NOMO-1 treated with dmso at 0.1 percent for 144 hours (cell line): ENCODE measurements at regions not wholly inside any gene's neighbourhood (a gene's known extent, or its start where the extent isn't known, plus 50 kb on each side); places are given as distances from the start of the nearest gene placed in this dataset.

Source experiments
- DNase-seq: peaks from one replicate; lab custom pipeline; 2025; ENCODE audit not compliant: unreplicated experiment; lab: John Stamatoyannopoulos, UW

DNA sequence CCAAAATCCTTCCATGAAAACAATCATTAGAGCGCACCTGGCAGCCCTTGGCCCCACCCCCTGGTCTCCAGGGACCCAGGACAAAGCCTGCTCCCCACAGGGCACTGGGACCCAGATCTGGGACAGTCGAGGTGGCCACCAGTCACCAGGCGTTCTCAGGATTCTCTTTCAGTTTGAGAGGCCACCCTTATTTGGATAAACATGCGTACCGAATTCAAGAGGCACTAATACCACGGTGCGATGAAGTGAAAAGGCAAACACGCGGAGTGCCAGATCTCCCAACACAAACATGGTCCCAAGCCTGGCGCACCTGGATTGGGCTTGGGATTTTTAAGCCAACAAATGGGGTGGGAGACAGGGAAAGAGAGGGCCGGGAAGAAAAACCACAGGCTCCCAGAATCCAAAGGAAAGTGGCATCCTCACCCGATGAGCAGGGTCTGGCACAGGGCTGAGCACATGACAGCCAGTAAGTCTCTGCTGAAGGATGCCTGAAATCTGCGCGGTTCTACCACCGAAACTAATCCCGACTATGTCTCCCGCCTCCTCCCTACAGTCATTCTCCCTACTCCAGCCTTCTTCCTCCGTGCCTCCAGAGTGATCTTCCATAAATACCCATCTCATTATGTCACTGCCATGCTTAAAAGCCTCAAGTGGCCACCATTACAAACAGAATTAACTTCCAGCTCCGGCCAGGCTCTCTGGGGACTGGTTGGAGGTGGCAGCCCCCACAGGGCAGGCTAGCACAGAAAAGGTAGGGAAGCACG, 60.9 kb upstream of the KLHL29 start:
- DNase-seq = no peak

GRCh38 chr2:23326330-23326729, 58.6 kb upstream of the KLHL29 start:
- no peak for DNase-seq

GRCh38 chr2:23327416-23327815, 57.6 kb upstream of the KLHL29 start:
- no peak for DNase-seq

- DNase-seq = no peak
These were observed 57.1 kb upstream of the KLHL29 start for GRCh38 chr2:23327887-23328286.

DNA sequence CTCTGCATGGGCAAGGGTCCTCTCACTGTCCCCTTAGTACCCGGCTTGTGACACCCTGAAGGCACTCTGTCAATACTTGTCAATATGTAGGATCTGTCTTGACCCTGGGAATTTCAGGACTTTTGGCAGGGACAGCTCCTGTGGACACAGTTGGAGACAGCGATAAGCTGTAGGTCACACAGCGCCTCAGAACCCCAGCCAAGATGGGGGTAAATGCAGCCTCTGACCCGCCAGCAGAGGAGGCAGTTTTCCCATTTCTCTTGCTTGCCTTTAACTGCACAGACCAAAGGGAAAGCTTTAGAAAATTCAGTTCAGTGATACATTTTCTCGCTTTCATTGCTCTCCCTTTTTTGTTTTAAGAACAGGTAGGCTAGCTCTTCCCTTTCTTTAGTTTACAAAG, 54.8 kb upstream of the KLHL29 start:
- no peak for DNase-seq
